GM12878 (cell line): ENCODE measurements at regions not wholly inside any gene's neighbourhood (a gene's known extent, or its start where the extent isn't known, plus 50 kb on each side); places are given as distances from the start of the nearest gene placed in this dataset.

ENCODE experiments used
- EGR1 ChIP-seq, 2 experiments: IDR thresholded peaks; 1 replicate in 1 of 2; 2 replicates in 1 of 2; pipeline ENCODE4 v1.6.1; 2011 to 2012; ENCODE audit warnings: low read depth in 2 of 2, low read length in 2 of 2, borderline replicate concordance in 1 of 2, mild to moderate bottlenecking in 1 of 2, moderate library complexity in 1 of 2
- EP300 ChIP-seq, 2 experiments: fragments of 150-350 bp in 1 of 2; IDR thresholded peaks; 2 replicates each; pipeline ENCODE4 v1.6.1; 2011 to 2012; ENCODE audit warnings: low read depth in 2 of 2, low read length in 2 of 2, borderline replicate concordance in 1 of 2, improper control_type of control experiment in 1 of 2, inconsistent platforms in 1 of 2; ENCODE audit not compliant: control insufficient read depth in 1 of 2
- FOS ChIP-seq: IDR thresholded peaks from 3 replicates; pipeline ENCODE4 v1.6.1; 2011; ENCODE audit warnings: borderline replicate concordance; ENCODE audit not compliant: insufficient read length; ENCODE audit errors: extremely low read depth
- IRF4 ChIP-seq: IDR thresholded peaks from 2 replicates; pipeline ENCODE4 v1.6.1; 2011; ENCODE audit warnings: low read depth, low read length
- POLR2A ChIP-seq: IDR thresholded peaks from 2 replicates; pipeline ENCODE4 v1.6.1; 2011; ENCODE audit warnings: low read depth, mild to moderate bottlenecking, low read length
- TF ChIP-seq, protein P1 (sequence below): fragments of 450-650 bp; IDR thresholded peaks from 2 replicates; pipeline ENCODE4 v1.6.1; 2016; ENCODE audit warnings: mild to moderate bottlenecking, moderate library complexity, borderline replicate concordance
- TF ChIP-seq, protein P2 (sequence below): IDR thresholded peaks from 2 replicates; pipeline ENCODE4 v1.6.1; 2011; ENCODE audit warnings: borderline replicate concordance, low read depth, mild to moderate bottlenecking, moderate library complexity, mixed read lengths, low read length; ENCODE audit not compliant: insufficient read depth; ENCODE audit errors: extremely low read length

DNA sequence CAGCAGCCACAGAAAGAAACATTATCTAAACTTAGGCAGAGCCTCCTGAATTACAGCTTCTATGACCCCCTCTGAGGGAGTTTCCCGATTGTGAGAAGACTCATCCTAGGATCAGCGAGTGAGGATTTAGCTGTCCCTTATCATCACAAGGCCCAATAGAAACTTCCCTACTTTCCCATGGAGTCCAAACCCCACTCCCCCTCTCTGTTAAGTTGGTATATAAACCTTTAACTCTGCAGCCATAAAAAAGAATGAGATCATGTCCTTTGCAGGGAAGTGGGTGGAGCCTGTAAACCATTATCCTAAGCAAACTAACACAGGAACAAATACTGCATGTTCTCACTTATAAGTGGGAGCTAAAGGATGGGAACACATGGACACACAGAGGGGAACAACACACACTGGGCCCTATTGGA, 78.8 kb downstream of the MYL12B start:
- TF ChIP-seq, protein P1, sequence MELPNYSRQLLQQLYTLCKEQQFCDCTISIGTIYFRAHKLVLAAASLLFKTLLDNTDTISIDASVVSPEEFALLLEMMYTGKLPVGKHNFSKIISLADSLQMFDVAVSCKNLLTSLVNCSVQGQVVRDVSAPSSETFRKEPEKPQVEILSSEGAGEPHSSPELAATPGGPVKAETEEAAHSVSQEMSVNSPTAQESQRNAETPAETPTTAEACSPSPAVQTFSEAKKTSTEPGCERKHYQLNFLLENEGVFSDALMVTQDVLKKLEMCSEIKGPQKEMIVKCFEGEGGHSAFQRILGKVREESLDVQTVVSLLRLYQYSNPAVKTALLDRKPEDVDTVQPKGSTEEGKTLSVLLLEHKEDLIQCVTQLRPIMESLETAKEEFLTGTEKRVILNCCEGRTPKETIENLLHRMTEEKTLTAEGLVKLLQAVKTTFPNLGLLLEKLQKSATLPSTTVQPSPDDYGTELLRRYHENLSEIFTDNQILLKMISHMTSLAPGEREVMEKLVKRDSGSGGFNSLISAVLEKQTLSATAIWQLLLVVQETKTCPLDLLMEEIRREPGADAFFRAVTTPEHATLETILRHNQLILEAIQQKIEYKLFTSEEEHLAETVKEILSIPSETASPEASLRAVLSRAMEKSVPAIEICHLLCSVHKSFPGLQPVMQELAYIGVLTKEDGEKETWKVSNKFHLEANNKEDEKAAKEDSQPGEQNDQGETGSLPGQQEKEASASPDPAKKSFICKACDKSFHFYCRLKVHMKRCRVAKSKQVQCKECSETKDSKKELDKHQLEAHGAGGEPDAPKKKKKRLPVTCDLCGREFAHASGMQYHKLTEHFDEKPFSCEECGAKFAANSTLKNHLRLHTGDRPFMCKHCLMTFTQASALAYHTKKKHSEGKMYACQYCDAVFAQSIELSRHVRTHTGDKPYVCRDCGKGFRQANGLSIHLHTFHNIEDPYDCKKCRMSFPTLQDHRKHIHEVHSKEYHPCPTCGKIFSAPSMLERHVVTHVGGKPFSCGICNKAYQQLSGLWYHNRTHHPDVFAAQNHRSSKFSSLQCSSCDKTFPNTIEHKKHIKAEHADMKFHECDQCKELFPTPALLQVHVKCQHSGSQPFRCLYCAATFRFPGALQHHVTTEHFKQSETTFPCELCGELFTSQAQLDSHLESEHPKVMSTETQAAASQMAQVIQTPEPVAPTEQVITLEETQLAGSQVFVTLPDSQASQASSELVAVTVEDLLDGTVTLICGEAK: no peak
- no peak for TF ChIP-seq POLR2A
- TF ChIP-seq IRF4: no peak
- no peak for TF ChIP-seq EGR1 (IDR thresholded peaks at IDR 0.05; ENCODE audit: borderline replicate concordance in 1 of 2, low read depth in 2 of 2, low read length in 2 of 2)
- TF ChIP-seq, protein P2, sequence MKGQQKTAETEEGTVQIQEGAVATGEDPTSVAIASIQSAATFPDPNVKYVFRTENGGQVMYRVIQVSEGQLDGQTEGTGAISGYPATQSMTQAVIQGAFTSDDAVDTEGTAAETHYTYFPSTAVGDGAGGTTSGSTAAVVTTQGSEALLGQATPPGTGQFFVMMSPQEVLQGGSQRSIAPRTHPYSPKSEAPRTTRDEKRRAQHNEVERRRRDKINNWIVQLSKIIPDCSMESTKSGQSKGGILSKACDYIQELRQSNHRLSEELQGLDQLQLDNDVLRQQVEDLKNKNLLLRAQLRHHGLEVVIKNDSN: no peak
- TF ChIP-seq FOS: no peak
- no peak for TF ChIP-seq EP300 (IDR thresholded peaks at IDR 0.05; ENCODE audit: borderline replicate concordance in 1 of 2, control insufficient read depth in 1 of 2, low read depth in 2 of 2, low read length in 2 of 2)
